Prostate gland (tissue), 2 donors: ENCODE measurements at regions not wholly inside any gene's neighbourhood (a gene's known extent, or its start where the extent isn't known, plus 50 kb on each side); places are given as distances from the start of the nearest gene placed in this dataset.

Experiments used
- DNase-seq: peaks from one replicate; pipeline ENCODE4 v3.0.0-alpha.2; 2019; ENCODE audit warnings: low spot score
- H3K27ac ChIP-seq, 2 donors: fragments of 200-600 bp; sonication (generic); 2 replicates each; pipeline ENCODE4 v1.5.1; 2017 to 2019
- H3K27me3 ChIP-seq: fragments of 200-600 bp; sonication (generic); replicated peaks from 2 replicates; pipeline ENCODE4 v1.5.1; 2019; ENCODE audit not compliant: insufficient read depth
- H3K36me3 ChIP-seq, 2 donors: fragments of 200-600 bp; sonication (generic); 1 replicate in 1 of 2; 2 replicates in 1 of 2; pipeline versions ENCODE4 v1.5.1 to v1.8.1; 2017 to 2019
- H3K4me1 ChIP-seq: fragments of 200-600 bp; sonication (generic); replicated peaks from 2 replicates; pipeline ENCODE4 v1.5.1; 2019
- H3K4me3 ChIP-seq, 2 donors: fragments of 200-600 bp; sonication (generic); 2 replicates each; pipeline ENCODE4 v1.5.1; 2017 to 2019
- H3K9me3 ChIP-seq: fragments of 200-600 bp; sonication (generic); 2 replicates; pipeline ENCODE4 v1.5.1; 2017
- POLR2A ChIP-seq: fragments of 450-650 bp; IDR thresholded peaks from one replicate; pipeline ENCODE4 v1.6.1; 2016; ENCODE audit warnings: antibody characterized with exemption, mild to moderate bottlenecking
- POLR2AphosphoS5 ChIP-seq: sonication (generic); formaldehyde crosslinking; IDR thresholded peaks from one replicate; pipeline ENCODE4 v1.6.1; 2017; ENCODE audit warnings: antibody characterized with exemption
- WGBS: methylation state at CpG from one replicate; pipeline ENCODE4 v1.1.5; 2018; 5-methylcytosine and 5-hydroxymethylcytosine counted together
- intact Hi-C: fragments of 100-400 bp; cut with DNase I; formaldehyde crosslinking; loops from one replicate; pipeline ENCODE4 v1.14.2; 2022
- TF ChIP-seq, protein P1 (sequence below), 4 experiments: fragments of 200-600 bp in 2 of 4; fragments of 450-650 bp in 2 of 4; sonication (generic) in 2 of 4; IDR thresholded peaks; 1 replicate in 3 of 4; 2 replicates in 1 of 4; pipeline ENCODE4 v1.5.1; 2016 to 2019; ENCODE audit warnings: antibody characterized with exemption in 4 of 4, mild to moderate bottlenecking in 2 of 4, moderate library complexity in 2 of 4

DNA sequence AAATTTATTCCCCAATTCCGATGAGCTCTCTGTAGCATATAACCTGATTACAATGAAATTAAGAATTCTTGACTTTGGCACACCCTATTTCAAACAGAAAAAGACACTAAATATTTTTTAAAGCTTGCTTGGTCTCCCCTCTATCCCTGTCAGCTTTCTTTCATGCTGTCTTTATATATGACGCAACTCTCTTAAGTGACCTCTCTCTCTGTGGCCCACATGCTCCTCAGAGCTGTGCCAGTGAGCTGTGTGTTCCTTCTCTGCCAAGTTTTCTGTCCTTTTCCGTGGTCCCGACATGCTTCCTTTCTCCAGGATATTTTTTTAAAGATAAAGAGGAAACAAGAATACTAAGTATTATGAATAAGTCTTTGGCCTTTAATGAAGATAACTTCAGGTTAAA lies 484.0 kb downstream of the ETNK1 start:
- TF ChIP-seq POLR2A = no peak
- TF ChIP-seq POLR2AphosphoS5 = no peak
- TF ChIP-seq, protein P1, sequence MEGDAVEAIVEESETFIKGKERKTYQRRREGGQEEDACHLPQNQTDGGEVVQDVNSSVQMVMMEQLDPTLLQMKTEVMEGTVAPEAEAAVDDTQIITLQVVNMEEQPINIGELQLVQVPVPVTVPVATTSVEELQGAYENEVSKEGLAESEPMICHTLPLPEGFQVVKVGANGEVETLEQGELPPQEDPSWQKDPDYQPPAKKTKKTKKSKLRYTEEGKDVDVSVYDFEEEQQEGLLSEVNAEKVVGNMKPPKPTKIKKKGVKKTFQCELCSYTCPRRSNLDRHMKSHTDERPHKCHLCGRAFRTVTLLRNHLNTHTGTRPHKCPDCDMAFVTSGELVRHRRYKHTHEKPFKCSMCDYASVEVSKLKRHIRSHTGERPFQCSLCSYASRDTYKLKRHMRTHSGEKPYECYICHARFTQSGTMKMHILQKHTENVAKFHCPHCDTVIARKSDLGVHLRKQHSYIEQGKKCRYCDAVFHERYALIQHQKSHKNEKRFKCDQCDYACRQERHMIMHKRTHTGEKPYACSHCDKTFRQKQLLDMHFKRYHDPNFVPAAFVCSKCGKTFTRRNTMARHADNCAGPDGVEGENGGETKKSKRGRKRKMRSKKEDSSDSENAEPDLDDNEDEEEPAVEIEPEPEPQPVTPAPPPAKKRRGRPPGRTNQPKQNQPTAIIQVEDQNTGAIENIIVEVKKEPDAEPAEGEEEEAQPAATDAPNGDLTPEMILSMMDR (IDR thresholded peaks at IDR 0.05) = no peak
- Histone ChIP-seq H3K4me3 (no peak overlapping the region), H3K36me3 (no peaks in the 10 kb centered on the region), H3K9me3 (no peaks in the 10 kb centered on the region), H3K27ac (no peak overlapping the region), H3K4me1 (no peaks in the 10 kb centered on the region), H3K27me3 (no peaks in the 10 kb centered on the region)
- 68% methylated on average over 4 of the region's 4 CpGs for WGBS
- no peak for DNase-seq
- intact Hi-C loops = no loop called here

DNA sequence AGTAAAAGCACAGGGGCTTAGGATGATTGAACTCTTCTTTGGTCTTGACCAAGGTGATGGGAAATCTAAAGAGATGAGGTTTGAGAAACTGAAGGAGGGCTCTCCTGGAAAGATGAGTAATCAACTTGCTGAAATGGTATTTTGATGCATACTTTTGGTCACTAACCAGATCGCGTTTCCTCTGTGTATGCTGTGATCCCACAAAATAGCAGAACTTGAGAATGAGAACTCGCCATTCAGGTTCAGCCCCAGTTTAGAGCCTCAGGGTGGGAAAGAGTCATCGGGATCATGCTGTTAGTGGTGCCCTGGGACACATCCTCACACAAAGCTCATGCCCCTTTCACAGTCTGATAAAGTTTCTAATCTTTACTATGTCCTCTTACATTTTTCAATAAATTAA lies 488.8 kb downstream of the ETNK1 start:
- H3K36me3 ChIP-seq = no peaks in the 10 kb centered on the region
- no peak for DNase-seq
- H3K27me3 ChIP-seq = no peaks in the 10 kb centered on the region
- TF ChIP-seq POLR2AphosphoS5 (no peak), POLR2A (no peak)
- TF ChIP-seq, protein P1 (IDR thresholded peaks at IDR 0.05) = no peak
- intact Hi-C loops = no loop called here
- H3K4me1 ChIP-seq = no peaks in the 10 kb centered on the region
- H3K9me3 ChIP-seq = no peaks in the 10 kb centered on the region
- no peak overlapping the region for H3K4me3 ChIP-seq
- WGBS = 51% methylated on average over 4 of the region's 4 CpGs
- no peak overlapping the region for H3K27ac ChIP-seq

DNA sequence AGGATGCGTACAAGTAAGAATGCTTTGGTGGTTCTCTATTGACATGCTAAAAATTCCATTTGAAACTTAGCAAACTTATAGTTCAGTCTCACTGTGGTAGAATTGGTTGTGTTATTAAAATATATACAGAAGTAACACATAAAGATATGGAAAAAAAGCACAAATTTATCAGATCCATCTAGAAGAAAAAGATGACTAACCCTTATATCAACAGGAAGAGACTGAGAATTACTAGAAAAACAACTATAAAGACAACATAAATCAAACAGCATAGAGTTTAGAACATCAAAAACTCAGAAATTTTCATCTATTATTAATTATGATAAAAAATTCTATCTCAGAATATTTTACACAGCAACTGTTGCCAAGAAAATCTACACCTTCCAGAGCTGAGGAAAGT lies 491.0 kb downstream of the ETNK1 start:
- DNase-seq = no peak
- WGBS = 89% methylated on average over 1 of the region's 1 CpG
- Histone ChIP-seq H3K27me3 (no peaks in the 10 kb centered on the region), H3K27ac (no peak overlapping the region), H3K9me3 (no peaks in the 10 kb centered on the region), H3K36me3 (no peaks in the 10 kb centered on the region), H3K4me3 (no peak overlapping the region), H3K4me1 (no peaks in the 10 kb centered on the region)
- no peak for TF ChIP-seq POLR2AphosphoS5
- TF ChIP-seq, protein P1 (IDR thresholded peaks at IDR 0.05) = no peak
- no peak for TF ChIP-seq POLR2A
- intact Hi-C loops = no loop called here

DNA sequence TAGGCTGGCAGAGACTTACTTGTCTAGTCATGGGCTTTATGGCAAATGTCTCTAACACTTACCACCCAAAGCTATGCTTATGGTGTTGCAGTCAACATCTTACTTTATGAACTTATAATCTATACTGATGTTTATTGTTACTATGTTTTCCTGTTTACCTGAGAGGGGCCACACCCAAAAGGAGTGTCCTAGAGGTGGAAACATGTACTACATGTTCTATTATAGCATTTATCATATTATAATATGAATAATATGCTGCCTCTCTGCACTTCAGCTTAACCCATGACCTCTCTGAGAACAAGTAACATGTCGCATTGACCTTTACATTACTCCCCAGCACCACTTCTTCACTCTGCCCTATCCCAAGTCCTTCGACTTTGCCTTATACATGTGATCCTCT lies 501.8 kb downstream of the ETNK1 start:
- Histone ChIP-seq H3K36me3 (no peaks in the 10 kb centered on the region), H3K9me3 (no peaks in the 10 kb centered on the region), H3K4me1 (no peaks in the 10 kb centered on the region), H3K27me3 (no peaks in the 10 kb centered on the region), H3K4me3 (no peak overlapping the region), H3K27ac (no peak overlapping the region)
- DNase-seq = no peak
- WGBS = 43% methylated on average over 2 of the region's 2 CpGs
- TF ChIP-seq, protein P1 (IDR thresholded peaks at IDR 0.05) = peak in 1 of 4 experiments; percentile 25
- TF ChIP-seq POLR2AphosphoS5 (no peak), POLR2A (no peak)
- intact Hi-C loops = no loop called here

DNA sequence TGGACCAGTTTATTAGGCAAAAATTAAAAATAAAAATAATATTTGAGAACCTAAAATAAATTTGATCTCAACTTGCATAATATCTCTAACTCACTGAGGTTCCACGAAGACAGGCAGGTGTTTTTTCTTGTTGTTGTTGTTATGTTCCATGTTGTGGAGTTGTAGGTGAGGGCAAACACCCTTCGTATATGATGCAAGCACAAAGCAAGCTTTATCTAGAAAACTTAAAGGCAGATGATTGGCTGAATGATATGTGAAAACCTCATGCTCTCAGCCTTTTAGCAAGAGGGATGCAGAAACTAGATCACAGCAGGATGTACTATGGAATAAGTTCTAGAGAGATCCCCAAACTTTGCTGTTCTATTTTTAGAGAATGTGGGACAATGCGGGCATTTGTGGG lies 502.7 kb downstream of the ETNK1 start:
- Histone ChIP-seq H3K27me3 (no peaks in the 10 kb centered on the region), H3K4me1 (no peaks in the 10 kb centered on the region)
- DNase-seq = no peak

More for the DNA sequence above, 502.7 kb downstream of the ETNK1 start:
- Histone ChIP-seq H3K27ac (no peak overlapping the region), H3K4me3 (no peak overlapping the region), H3K9me3 (no peaks in the 10 kb centered on the region), H3K36me3 (no peaks in the 10 kb centered on the region)
- 94% methylated on average over 3 of the region's 3 CpGs for WGBS
- TF ChIP-seq POLR2AphosphoS5 = no peak
- TF ChIP-seq, protein P1 (IDR thresholded peaks at IDR 0.05) = no peak
- TF ChIP-seq POLR2A = no peak
- intact Hi-C loops = no loop called here
